Breast epithelium (tissue), 4 donors: ENCODE measurements at regions not wholly inside any gene's neighbourhood (a gene's known extent, or its start where the extent isn't known, plus 50 kb on each side); places are given as distances from the start of the nearest gene placed in this dataset.

ENCODE experiments used
- DNase-seq, 2 donors: peaks; one replicate each; pipeline ENCODE4 v3.0.0-alpha.2; 2019; ENCODE audit warnings: low spot score in 2 of 2
- H3K27ac ChIP-seq, 2 donors: fragments of 200-600 bp; sonication (generic) in 1 of 2; one replicate each; pipeline ENCODE4 v1.5.1; 2016 to 2019; ENCODE audit warnings: mild to moderate bottlenecking in 1 of 2
- H3K27me3 ChIP-seq, 2 donors: fragments of 200-600 bp; sonication (generic) in 1 of 2; one replicate each; pipeline versions ENCODE4 v1.5.1 to v1.6.0; 2017 to 2019; ENCODE audit warnings: control low read depth in 1 of 2, mild to moderate bottlenecking in 1 of 2
- H3K36me3 ChIP-seq: fragments of 200-600 bp; one replicate; pipeline ENCODE4 v1.5.1; 2019
- H3K4me1 ChIP-seq, 2 donors: fragments of 200-600 bp; sonication (generic); one replicate each; pipeline ENCODE4 v1.5.1; 2016 to 2019; ENCODE audit warnings: control low read depth in 1 of 2
- H3K4me3 ChIP-seq, 3 donors: fragments of 200-600 bp; sonication (generic); 1 replicate in 2 of 3; 2 replicates in 1 of 3; pipeline ENCODE4 v1.5.1; 2016 to 2019; ENCODE audit warnings: mild to moderate bottlenecking in 3 of 3, moderate library complexity in 2 of 3
- H3K9me3 ChIP-seq, 2 donors: fragments of 200-600 bp; sonication (generic) in 1 of 2; one replicate each; pipeline ENCODE4 v1.5.1; 2016 to 2019; ENCODE audit warnings: control low read depth in 1 of 2
- CTCF ChIP-seq, 3 donors: fragments of 450-650 bp; IDR thresholded peaks; one replicate each; pipeline ENCODE4 v1.5.1; 2016 to 2017; ENCODE audit warnings: antibody characterized with exemption in 3 of 3, mild to moderate bottlenecking in 3 of 3, moderate library complexity in 3 of 3
- POLR2A ChIP-seq: fragments of 450-650 bp; IDR thresholded peaks from one replicate; pipeline ENCODE4 v1.6.1; 2016; ENCODE audit warnings: antibody characterized with exemption, mild to moderate bottlenecking, moderate library complexity
- POLR2AphosphoS5 ChIP-seq, 3 donors: sonication (generic); formaldehyde crosslinking; IDR thresholded peaks; one replicate each; pipeline ENCODE4 v1.6.1; 2017; ENCODE audit warnings: antibody characterized with exemption in 3 of 3
- intact Hi-C: fragments of 100-400 bp; cut with DNase I; formaldehyde crosslinking; loops from one replicate; pipeline ENCODE4 v1.15.1; 2023; ENCODE audit warnings: low total_unique reads

GRCh38 chr11:92812841-92813240, 156.6 kb upstream of the MTNR1B start:
- intact Hi-C loops = no loop called here
- Histone ChIP-seq H3K27ac (no peak overlapping the region), H3K27me3 (no peaks in the 10 kb centered on the region), H3K4me3 (no peak overlapping the region), H3K9me3 (no peaks in the 10 kb centered on the region), H3K4me1 (no peaks in the 10 kb centered on the region), H3K36me3 (no peaks in the 10 kb centered on the region)
- no peak for DNase-seq
- no peak for TF ChIP-seq POLR2A
- no peak for TF ChIP-seq CTCF (IDR thresholded peaks at IDR 0.05)
- no peak for TF ChIP-seq POLR2AphosphoS5 (IDR thresholded peaks at IDR 0.05)

DNA sequence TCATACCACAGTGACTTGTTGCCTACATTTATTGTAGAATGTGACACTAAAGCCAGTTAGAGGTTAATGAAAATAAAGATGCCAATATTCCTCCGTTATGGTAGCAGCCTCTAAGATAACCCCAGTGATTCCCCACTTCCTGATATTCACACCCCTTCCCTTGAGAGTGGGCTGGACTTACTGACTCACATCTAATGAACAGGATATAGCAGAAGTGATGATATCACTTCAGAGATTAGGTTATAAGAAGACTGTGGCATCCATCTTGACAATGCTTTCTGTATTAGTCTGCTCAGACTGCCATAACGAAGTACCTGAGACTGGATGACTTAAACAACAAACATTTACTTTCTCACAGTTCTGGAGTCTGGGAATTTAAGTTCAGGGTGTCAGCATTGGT, 149.6 kb upstream of the MTNR1B start:
- DNase-seq = no peak
- Histone ChIP-seq H3K9me3 (no peaks in the 10 kb centered on the region), H3K27me3 (no peaks in the 10 kb centered on the region), H3K4me3 (no peak overlapping the region), H3K4me1 (no peaks in the 10 kb centered on the region), H3K36me3 (no peaks in the 10 kb centered on the region), H3K27ac (no peak overlapping the region)
- intact Hi-C loops = no loop called here
- TF ChIP-seq POLR2A (no peak), POLR2AphosphoS5 (IDR thresholded peaks at IDR 0.05) (no peak), CTCF (IDR thresholded peaks at IDR 0.05) (no peak)

DNA sequence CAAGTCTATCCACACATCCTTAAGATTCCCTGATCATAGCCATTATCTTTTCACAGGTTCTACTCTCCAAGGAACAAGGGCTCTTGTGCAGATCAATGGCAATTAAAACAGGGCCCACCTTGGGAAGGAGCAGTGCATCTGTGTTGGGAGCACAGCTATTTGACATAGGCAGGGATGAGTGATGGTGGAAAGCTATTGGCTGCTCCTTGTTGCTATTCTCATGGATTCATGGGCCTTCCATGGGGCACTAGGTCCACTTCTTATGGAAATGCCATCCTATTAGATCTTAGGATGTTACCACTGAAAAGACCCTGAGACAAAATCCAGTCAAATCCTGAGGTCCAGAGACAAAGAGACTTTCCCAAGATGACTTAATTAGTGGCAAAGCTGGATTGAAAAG, 148.6 kb upstream of the MTNR1B start:
- DNase-seq = no peak
- intact Hi-C loops = no loop called here
- Histone ChIP-seq H3K27me3 (no peaks in the 10 kb centered on the region), H3K9me3 (no peaks in the 10 kb centered on the region), H3K4me3 (no peak overlapping the region), H3K27ac (no peak overlapping the region), H3K36me3 (no peaks in the 10 kb centered on the region), H3K4me1 (no peaks in the 10 kb centered on the region)
- no peak for TF ChIP-seq POLR2A
- TF ChIP-seq POLR2AphosphoS5 (IDR thresholded peaks at IDR 0.05) = no peak
- TF ChIP-seq CTCF (IDR thresholded peaks at IDR 0.05) = no peak

DNA sequence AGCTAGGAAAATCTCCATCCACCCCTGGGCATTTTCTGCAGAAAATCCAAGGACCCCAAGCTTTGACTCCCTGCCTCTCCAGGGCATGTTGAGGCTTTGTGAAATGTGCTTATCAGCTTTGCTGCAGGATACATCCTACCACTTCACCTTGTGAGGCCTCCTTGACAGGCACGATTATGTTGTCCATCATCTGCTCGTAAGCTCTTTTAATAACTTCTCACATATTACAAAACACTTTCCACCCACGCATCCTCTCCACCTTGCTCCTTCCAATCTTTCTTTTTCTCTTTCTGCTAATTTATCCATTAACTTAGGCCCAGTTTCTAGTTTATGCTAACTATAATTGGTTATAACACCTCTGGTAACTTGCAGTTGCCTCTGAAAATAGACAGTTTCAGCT, 147.0 kb upstream of the MTNR1B start:
- intact Hi-C loops = no loop called here
- no peaks in the 10 kb centered on the region for H3K4me1 ChIP-seq
- H3K4me3 ChIP-seq = no peak overlapping the region
- no peaks in the 10 kb centered on the region for H3K36me3 ChIP-seq
- H3K27me3 ChIP-seq = no peaks in the 10 kb centered on the region
- DNase-seq = no peak
- no peaks in the 10 kb centered on the region for H3K9me3 ChIP-seq
- TF ChIP-seq CTCF (IDR thresholded peaks at IDR 0.05) = no peak
- TF ChIP-seq POLR2A = no peak
- no peak for TF ChIP-seq POLR2AphosphoS5 (IDR thresholded peaks at IDR 0.05)
- H3K27ac ChIP-seq = no peak overlapping the region

GRCh38 chr11:92826136-92826535, 143.3 kb upstream of the MTNR1B start:
- H3K4me1 ChIP-seq = no peaks in the 10 kb centered on the region
- intact Hi-C loops = no loop called here
- no peaks in the 10 kb centered on the region for H3K27me3 ChIP-seq
- H3K27ac ChIP-seq = no peak overlapping the region
- no peak overlapping the region for H3K4me3 ChIP-seq
- no peak for TF ChIP-seq POLR2AphosphoS5 (IDR thresholded peaks at IDR 0.05)
- no peak for TF ChIP-seq POLR2A
- TF ChIP-seq CTCF (IDR thresholded peaks at IDR 0.05) = no peak
- no peaks in the 10 kb centered on the region for H3K36me3 ChIP-seq
- H3K9me3 ChIP-seq = no peaks in the 10 kb centered on the region
- DNase-seq = no peak
